Progenitor cell of endocrine pancreas (in vitro differentiated cells): ENCODE measurements at regions not wholly inside any gene's neighbourhood (a gene's known extent, or its start where the extent isn't known, plus 50 kb on each side); places are given as distances from the start of the nearest gene placed in this dataset.

Source experiments
- DNase-seq: peaks from one replicate; pipeline ENCODE4 v3.0.0; 2021; ENCODE audit warnings: low spot score; ENCODE audit not compliant: unreplicated experiment
- H3K27ac Mint-ChIP-seq: 2 replicates; pipeline ENCODE4 v1.8.0; 2021; ENCODE audit warnings: mild to moderate bottlenecking, moderate library complexity, mixed read lengths
- H3K27me3 Mint-ChIP-seq: 2 replicates; pipeline ENCODE4 v1.8.0; 2021; ENCODE audit warnings: mixed read lengths
- H3K36me3 Mint-ChIP-seq: 2 replicates; pipeline ENCODE4 v1.8.0; 2022; ENCODE audit warnings: mixed read lengths; ENCODE audit not compliant: insufficient read depth
- H3K4me1 Mint-ChIP-seq: 2 replicates; pipeline ENCODE4 v1.8.0; 2021; ENCODE audit warnings: low read depth, mixed read lengths
- H3K4me3 Mint-ChIP-seq: 2 replicates; pipeline ENCODE4 v1.8.0; 2021; ENCODE audit warnings: low read depth, mild to moderate bottlenecking, moderate library complexity, mixed read lengths
- H3K9me3 Mint-ChIP-seq: 2 replicates; pipeline ENCODE4 v1.8.0; 2021; ENCODE audit warnings: low read depth, mixed read lengths
- TF ChIP-seq, protein P1 (sequence below): fragments of 200-600 bp; sonication (generic); IDR thresholded peaks from one replicate; pipeline ENCODE4 v1.5.0; 2021; ENCODE audit warnings: antibody characterized with exemption, mild to moderate bottlenecking; ENCODE audit not compliant: unreplicated experiment

DNA sequence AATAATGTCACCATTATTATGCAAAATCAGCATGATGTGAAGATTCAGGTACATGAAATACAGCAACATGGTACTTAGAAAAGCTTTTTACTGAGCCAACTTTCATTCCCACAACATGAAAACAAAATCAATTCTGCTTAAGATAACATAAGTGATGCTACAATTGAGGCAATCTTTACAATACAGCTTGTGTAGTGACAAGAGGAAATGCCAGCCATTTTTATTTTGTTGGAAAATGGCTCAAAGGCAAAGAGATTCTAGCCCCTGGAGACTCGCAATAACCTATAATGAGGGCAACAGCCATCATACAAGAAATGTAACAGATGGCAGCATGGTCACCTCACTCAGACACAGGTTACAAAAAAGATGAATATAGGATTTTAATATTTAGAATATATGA is 560.4 kb downstream of the SPOCK3 start:
- no peaks in the 10 kb centered on the region for H3K27me3 Mint-ChIP-seq
- no peaks in the 10 kb centered on the region for H3K36me3 Mint-ChIP-seq
- TF ChIP-seq, protein P1, sequence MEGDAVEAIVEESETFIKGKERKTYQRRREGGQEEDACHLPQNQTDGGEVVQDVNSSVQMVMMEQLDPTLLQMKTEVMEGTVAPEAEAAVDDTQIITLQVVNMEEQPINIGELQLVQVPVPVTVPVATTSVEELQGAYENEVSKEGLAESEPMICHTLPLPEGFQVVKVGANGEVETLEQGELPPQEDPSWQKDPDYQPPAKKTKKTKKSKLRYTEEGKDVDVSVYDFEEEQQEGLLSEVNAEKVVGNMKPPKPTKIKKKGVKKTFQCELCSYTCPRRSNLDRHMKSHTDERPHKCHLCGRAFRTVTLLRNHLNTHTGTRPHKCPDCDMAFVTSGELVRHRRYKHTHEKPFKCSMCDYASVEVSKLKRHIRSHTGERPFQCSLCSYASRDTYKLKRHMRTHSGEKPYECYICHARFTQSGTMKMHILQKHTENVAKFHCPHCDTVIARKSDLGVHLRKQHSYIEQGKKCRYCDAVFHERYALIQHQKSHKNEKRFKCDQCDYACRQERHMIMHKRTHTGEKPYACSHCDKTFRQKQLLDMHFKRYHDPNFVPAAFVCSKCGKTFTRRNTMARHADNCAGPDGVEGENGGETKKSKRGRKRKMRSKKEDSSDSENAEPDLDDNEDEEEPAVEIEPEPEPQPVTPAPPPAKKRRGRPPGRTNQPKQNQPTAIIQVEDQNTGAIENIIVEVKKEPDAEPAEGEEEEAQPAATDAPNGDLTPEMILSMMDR, result no peak
- H3K27ac Mint-ChIP-seq, result no peak overlapping the region
- DNase-seq, result no peak
- no peak overlapping the region for H3K4me3 Mint-ChIP-seq
- H3K4me1 Mint-ChIP-seq, result no peaks in the 10 kb centered on the region
- H3K9me3 Mint-ChIP-seq, result no peaks in the 10 kb centered on the region

DNA sequence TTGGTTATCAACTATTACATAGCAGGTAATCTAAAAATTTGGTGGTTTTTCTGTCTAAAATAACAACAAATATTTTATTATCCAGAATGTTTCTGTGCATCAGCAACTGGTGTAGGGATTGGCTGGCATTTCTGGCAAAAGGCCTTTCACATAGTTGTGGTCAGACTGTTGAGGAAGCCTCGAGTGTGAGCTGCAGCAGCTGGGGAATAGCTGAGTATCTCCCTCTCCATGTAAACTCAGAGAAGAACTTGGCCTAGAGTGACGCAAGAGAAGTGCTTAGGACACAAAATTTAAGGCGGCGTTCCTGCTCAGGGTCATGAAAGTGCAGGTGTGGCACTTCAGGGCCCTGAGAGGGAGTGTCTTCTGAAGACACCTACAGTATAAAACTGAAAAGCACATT is 558.9 kb downstream of the SPOCK3 start:
- H3K27me3 Mint-ChIP-seq, result no peaks in the 10 kb centered on the region
- no peak for DNase-seq
- no peak overlapping the region for H3K4me3 Mint-ChIP-seq
- H3K9me3 Mint-ChIP-seq, result no peaks in the 10 kb centered on the region
- no peaks in the 10 kb centered on the region for H3K4me1 Mint-ChIP-seq
- H3K27ac Mint-ChIP-seq, result no peak overlapping the region
- H3K36me3 Mint-ChIP-seq, result no peaks in the 10 kb centered on the region
- TF ChIP-seq, protein P1, result no peak

DNA sequence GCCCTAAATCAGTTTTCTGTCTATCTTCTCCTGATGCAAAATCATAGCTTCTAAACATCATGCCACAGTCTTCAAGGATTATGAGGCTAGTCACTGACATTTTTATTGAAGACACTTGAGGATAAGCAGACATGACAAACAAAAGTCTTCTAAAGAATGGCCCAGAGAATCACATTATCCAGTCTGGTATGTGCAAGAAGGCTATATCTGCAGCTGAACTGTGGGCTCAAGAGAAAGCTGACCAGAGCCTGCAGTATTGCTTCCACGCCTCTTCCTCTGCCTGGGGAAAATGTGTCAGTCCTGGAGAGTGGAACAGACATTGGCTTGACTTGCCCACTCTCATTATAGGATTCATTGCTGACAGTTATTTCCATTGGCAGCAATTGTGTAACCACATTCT is 553.5 kb downstream of the SPOCK3 start:
- no peak for DNase-seq
- Mint-ChIP-seq H3K36me3 (no peaks in the 10 kb centered on the region), H3K4me1 (peaks cover 4% of the 10 kb centered on the region), H3K4me3 (no peak overlapping the region), H3K27ac (no peak overlapping the region), H3K27me3 (no peaks in the 10 kb centered on the region), H3K9me3 (no peaks in the 10 kb centered on the region)
- TF ChIP-seq, protein P1, result no peak

DNA sequence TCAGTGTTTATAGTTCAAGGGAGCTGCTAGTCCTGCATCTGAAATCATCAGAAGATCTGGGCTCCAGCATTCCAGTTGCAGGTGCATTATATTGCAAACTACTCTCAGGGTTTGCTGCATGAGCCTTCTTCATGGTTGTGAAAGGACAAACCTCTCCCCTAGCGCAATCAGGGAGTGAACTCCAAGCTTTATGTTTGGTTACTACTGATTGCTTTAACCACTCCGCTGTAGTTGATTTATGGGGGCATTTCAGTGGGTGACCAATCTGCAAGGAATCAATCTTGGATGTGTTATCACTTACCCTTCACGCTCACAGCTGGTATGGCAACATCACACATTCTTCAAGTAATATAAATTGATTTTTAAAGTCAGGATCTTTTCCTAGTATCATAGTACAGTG is 552.1 kb downstream of the SPOCK3 start:
- no peak overlapping the region for H3K27ac Mint-ChIP-seq
- peaks cover 4% of the 10 kb centered on the region for H3K4me1 Mint-ChIP-seq
- TF ChIP-seq, protein P1, result no peak
- H3K9me3 Mint-ChIP-seq, result no peaks in the 10 kb centered on the region
- no peak for DNase-seq
- H3K36me3 Mint-ChIP-seq, result no peaks in the 10 kb centered on the region
- no peak overlapping the region for H3K4me3 Mint-ChIP-seq
- no peaks in the 10 kb centered on the region for H3K27me3 Mint-ChIP-seq
